ENCODE measurements at regions not wholly inside any gene's neighbourhood (a gene's known extent, or its start where the extent isn't known, plus 50 kb on each side); places are given as distances from the start of the nearest gene placed in this dataset.

GRCh38 chr6:150719831-150720230, 120.1 kb downstream of the PLEKHG1 start:
- H3K23ac ChIP-seq (ENCODE audit: insufficient read length) = no peak overlapping the region
- H2BK20ac ChIP-seq (ENCODE audit: low read length) = no peak overlapping the region
- TF ChIP-seq RNF2 (IDR thresholded peaks at IDR 0.05; ENCODE audit: borderline replicate concordance, low read depth, low read length, missing control alignments, poor library complexity, severe bottlenecking) = no peak
- TF ChIP-seq SIN3A (conservative IDR thresholded peaks at IDR 0.05 in 1 of 2, IDR thresholded peaks at IDR 0.05 in 1 of 2; ENCODE audit: low read depth in 1 of 2, low read length in 2 of 2) = no peak
- TF ChIP-seq MAFK (IDR thresholded peaks at IDR 0.05; ENCODE audit: low read depth, low read length) = no peak
- no peak for TF ChIP-seq ATF2 (IDR thresholded peaks at IDR 0.05; ENCODE audit: low read length)
- no peak for TF ChIP-seq FOSL1 (IDR thresholded peaks at IDR 0.05; ENCODE audit: insufficient read depth, low read depth, low read length)
- no peak for TF ChIP-seq KDM1A (IDR thresholded peaks at IDR 0.05; ENCODE audit: borderline replicate concordance, low read length)
- no peak for TF ChIP-seq KDM5A (IDR thresholded peaks at IDR 0.05; ENCODE audit: low read length)
- TF ChIP-seq SIX5 (IDR thresholded peaks at IDR 0.05; ENCODE audit: low read depth, low read length) = no peak
- no peak for TF ChIP-seq CBX5 (IDR thresholded peaks at IDR 0.05; ENCODE audit: low read depth, low read length)
- no peak for TF ChIP-seq SRF (IDR thresholded peaks at IDR 0.05; ENCODE audit: low read depth, low read length)
- no peak for TF ChIP-seq ASH2L (IDR thresholded peaks at IDR 0.05; ENCODE audit: low read length)
- no peak for TF ChIP-seq NANOG (IDR thresholded peaks at IDR 0.05; ENCODE audit: insufficient read depth, low read depth, low read length, poor library complexity, severe bottlenecking)

More at GRCh38 chr6:150719831-150720230, 120.1 kb downstream of the PLEKHG1 start:
- Histone ChIP-seq H4K91ac (replicated peaks; ENCODE audit: insufficient read length, low read length) (no peak overlapping the region), H3K4me3 (ENCODE audit: extremely low read depth in 1 of 4, insufficient read depth in 2 of 4, low read depth in 3 of 4, low read length in 4 of 4) (no peak overlapping the region), H3K79me2 (ENCODE audit: control insufficient read depth in 1 of 2, insufficient read depth in 2 of 2, low read length in 2 of 2) (no peaks in the 10 kb centered on the region), H3K79me1 (ENCODE audit: low read depth, low read length) (no peaks in the 10 kb centered on the region), H3K4ac (replicated peaks; ENCODE audit: insufficient read length, low read depth, low read length) (no peak overlapping the region), H3K18ac (ENCODE audit: extremely low read depth, low read length) (no peak overlapping the region), H3K4me2 (ENCODE audit: insufficient read depth in 1 of 2, low read depth in 2 of 2, low read length in 2 of 2) (no peak overlapping the region; a peak in 1 of 4 replicates), H3K27me3 (replicated peaks in 1 of 4; ENCODE audit: control insufficient read depth in 3 of 4, extremely low read depth in 1 of 4, insufficient read depth in 3 of 4, low read length in 3 of 4) (no peaks in the 10 kb centered on the region), H3K36me3 (ENCODE audit: control insufficient read depth in 2 of 4, insufficient read depth in 4 of 4, low read length in 3 of 4) (no peaks in the 10 kb centered on the region), H3K14ac (ENCODE audit: insufficient read length) (no peak overlapping the region), H3K27ac (ENCODE audit: low read depth, low read length) (no peak overlapping the region), H2BK15ac (ENCODE audit: low read length) (no peak overlapping the region), H4K5ac (ENCODE audit: insufficient read length, low read depth, low read length) (no peak overlapping the region), H2BK5ac (ENCODE audit: low read depth, low read length) (no peak overlapping the region), H2BK12ac (ENCODE audit: low read depth, low read length) (no peak overlapping the region), H3K56ac (replicated peaks; ENCODE audit: insufficient read length, low read depth, low read length) (no peak overlapping the region), H3K9ac (replicated peaks in 1 of 4; ENCODE audit: extremely low read depth in 1 of 4, low read depth in 3 of 4, low read length in 3 of 4) (no peak overlapping the region), H3K4me1 (replicated peaks in 1 of 4; ENCODE audit: control insufficient read depth in 3 of 4, insufficient read depth in 4 of 4, low read length in 3 of 4) (peaks cover 2 to 11% (median 9%) of the 10 kb centered on the region in 4 experiments; a peak in 5 of 7 replicates), H4K8ac (ENCODE audit: extremely low read depth, insufficient read depth, low read length) (no peak overlapping the region), H2BK120ac (replicated peaks; ENCODE audit: low read depth, low read length) (no peak overlapping the region), H3K23me2 (ENCODE audit: low read depth, low read length) (no peaks in the 10 kb centered on the region), H2AFZ (ENCODE audit: low read length) (no peak overlapping the region), H2AK5ac (ENCODE audit: low read depth, low read length) (no peak overlapping the region), H4K20me1 (replicated peaks in 1 of 2; ENCODE audit: control insufficient read depth in 1 of 2, insufficient read depth in 2 of 2, low read length in 2 of 2) (no peaks in the 10 kb centered on the region), H3K9me3 (ENCODE audit: insufficient read depth in 2 of 2, low read depth in 1 of 2, low read length in 1 of 2) (no peaks in the 10 kb centered on the region)
- CTCF ChIA-PET (ENCODE audit: partially characterized antibody) = interaction anchor here (0.6 to 1.7 kb wide), 5 partner anchors 17 to 97 kb away, joined by 3 to 6 read pairs (median 4); no protein-coding TSS in a partner anchor
- POLR2A ChIA-PET (ENCODE audit: partially characterized antibody) = no interaction called here
- 0% methylated on average over 1 of the region's 1 CpG; no CpG with 5 or more reads in 1 of the 2 experiments for WGBS, 2 experiments (ENCODE audit: extremely low coverage in 1 of 2, insufficient coverage in 1 of 2, insufficient read length in 1 of 2, insufficient replicate concordance in 2 of 2, low coverage in 1 of 2, low lambda C conversion rate in 2 of 2, missing lambda C conversion rate in 1 of 2)
- FAIRE-seq = no peak
- DNase-seq (ENCODE audit: low read depth in 1 of 2, low spot score in 2 of 2) = no peak

Data from H1 (cell line).